ENCODE measurements at regions not wholly inside any gene's neighbourhood (a gene's known extent, or its start where the extent isn't known, plus 50 kb on each side); places are given as distances from the start of the nearest gene placed in this dataset.

DNA sequence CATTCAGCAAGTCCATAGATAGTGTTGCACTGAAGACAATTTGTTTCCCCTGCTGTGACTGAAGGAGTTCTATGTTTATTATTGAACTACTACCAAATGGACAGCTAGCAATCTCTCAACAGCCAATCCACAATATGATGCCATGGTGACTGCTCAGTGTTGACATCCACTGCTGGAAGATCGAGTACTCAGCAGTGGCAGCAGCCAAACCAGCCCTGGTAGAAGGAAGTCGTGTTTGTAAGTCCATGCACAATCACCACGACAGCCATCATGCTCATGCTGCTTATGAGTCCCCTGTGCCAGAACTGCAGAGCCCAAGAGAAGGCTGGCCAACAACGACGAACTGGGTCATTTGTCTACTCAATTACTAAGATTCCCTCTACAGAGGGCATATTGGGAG lies 66.4 kb downstream of the OSR1 start:
- Histone ChIP-seq H3K79me2 (no peaks in the 10 kb centered on the region), H3K9ac (no peak overlapping the region), H3K27me3 (ENCODE audit: control insufficient read depth, insufficient read depth, low read length) (no peaks in the 10 kb centered on the region), H3K4me2 (ENCODE audit: low read length) (no peak overlapping the region), H3K9me3 (ENCODE audit: control insufficient read depth, low read length) (no peaks in the 10 kb centered on the region), H2AFZ (no peak overlapping the region), H3K27ac (no peak overlapping the region), H3K4me1 (no peaks in the 10 kb centered on the region), H3K4me3 (ENCODE audit: low read depth, low read length) (no peak overlapping the region), H3K36me3 (ENCODE audit: control insufficient read depth, insufficient read depth, low read length) (no peaks in the 10 kb centered on the region)
- no peak for TF ChIP-seq CTCF (IDR thresholded peaks at IDR 0.05)

DNA sequence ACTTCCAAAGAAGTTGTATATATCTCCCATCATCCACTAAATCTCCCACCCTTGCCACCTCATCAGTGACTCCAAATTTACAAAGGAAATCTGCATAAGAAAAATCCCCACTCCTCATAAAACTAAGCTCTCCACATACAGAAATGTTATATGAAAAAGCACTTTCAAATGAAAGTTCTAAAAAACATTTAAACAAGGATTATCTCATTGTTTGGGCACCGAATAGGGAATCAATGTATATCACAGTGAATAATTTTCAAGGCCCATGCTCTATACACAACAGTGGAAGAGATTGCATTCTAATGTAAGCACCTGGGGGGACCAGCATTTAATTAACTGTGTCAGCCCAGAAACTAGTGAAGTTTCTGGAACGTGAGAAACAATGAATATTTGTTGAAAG lies 70.1 kb downstream of the OSR1 start:
- Histone ChIP-seq H3K27ac (no peak overlapping the region), H3K36me3 (ENCODE audit: control insufficient read depth, insufficient read depth, low read length) (no peaks in the 10 kb centered on the region), H3K9ac (no peak overlapping the region), H3K4me2 (ENCODE audit: low read length) (no peak overlapping the region), H3K9me3 (ENCODE audit: control insufficient read depth, low read length) (no peaks in the 10 kb centered on the region), H3K4me1 (no peaks in the 10 kb centered on the region), H3K79me2 (no peaks in the 10 kb centered on the region), H2AFZ (no peak overlapping the region), H3K4me3 (ENCODE audit: low read depth, low read length) (no peak overlapping the region), H3K27me3 (ENCODE audit: control insufficient read depth, insufficient read depth, low read length) (no peaks in the 10 kb centered on the region)
- no peak for TF ChIP-seq CTCF (IDR thresholded peaks at IDR 0.05)

- Histone ChIP-seq H3K27ac (no peak overlapping the region), H3K36me3 (ENCODE audit: control insufficient read depth, insufficient read depth, low read length) (no peaks in the 10 kb centered on the region), H3K4me2 (ENCODE audit: low read length) (no peak overlapping the region), H3K27me3 (ENCODE audit: control insufficient read depth, insufficient read depth, low read length) (no peaks in the 10 kb centered on the region), H2AFZ (no peak overlapping the region), H3K9me3 (ENCODE audit: control insufficient read depth, low read length) (no peaks in the 10 kb centered on the region), H3K4me1 (no peaks in the 10 kb centered on the region), H3K4me3 (ENCODE audit: low read depth, low read length) (no peak overlapping the region), H3K9ac (no peak overlapping the region), H3K79me2 (no peaks in the 10 kb centered on the region)
- no peak for TF ChIP-seq CTCF (IDR thresholded peaks at IDR 0.05)
Observed at GRCh38 chr2:19287324-19287723, 71.1 kb downstream of the OSR1 start.

GRCh38 chr2:19282305-19282704 lies 76.1 kb downstream of the OSR1 start:
- TF ChIP-seq CTCF (IDR thresholded peaks at IDR 0.05), result no peak
- Histone ChIP-seq H3K27ac (no peak overlapping the region), H3K9me3 (ENCODE audit: control insufficient read depth, low read length) (no peaks in the 10 kb centered on the region), H3K4me2 (ENCODE audit: low read length) (no peak overlapping the region), H2AFZ (no peak overlapping the region), H3K4me1 (no peaks in the 10 kb centered on the region), H3K27me3 (ENCODE audit: control insufficient read depth, insufficient read depth, low read length) (no peaks in the 10 kb centered on the region), H3K79me2 (no peaks in the 10 kb centered on the region), H3K9ac (no peak overlapping the region), H3K4me3 (ENCODE audit: low read depth, low read length) (no peak overlapping the region), H3K36me3 (ENCODE audit: control insufficient read depth, insufficient read depth, low read length) (no peaks in the 10 kb centered on the region)

GRCh38 chr2:19274439-19274838 lies 84.0 kb downstream of the OSR1 start:
- H3K36me3 ChIP-seq (ENCODE audit: control insufficient read depth, insufficient read depth, low read length), result no peaks in the 10 kb centered on the region
- no peaks in the 10 kb centered on the region for H3K4me1 ChIP-seq
- H3K4me3 ChIP-seq (ENCODE audit: low read depth, low read length), result no peak overlapping the region
- no peaks in the 10 kb centered on the region for H3K27me3 ChIP-seq (ENCODE audit: control insufficient read depth, insufficient read depth, low read length)
- no peak overlapping the region for H2AFZ ChIP-seq
- no peaks in the 10 kb centered on the region for H3K79me2 ChIP-seq
- H3K9ac ChIP-seq, result no peak overlapping the region
- H3K27ac ChIP-seq, result no peak overlapping the region
- H3K4me2 ChIP-seq (ENCODE audit: low read length), result no peak overlapping the region
- no peak for TF ChIP-seq CTCF (IDR thresholded peaks at IDR 0.05)
- no peaks in the 10 kb centered on the region for H3K9me3 ChIP-seq (ENCODE audit: control insufficient read depth, low read length)

Data from parathyroid adenoma (tissue), 2 donors.